ENCODE measurements at regions not wholly inside any gene's neighbourhood (a gene's known extent, or its start where the extent isn't known, plus 50 kb on each side); places are given as distances from the start of the nearest gene placed in this dataset.

- ChIA-PET CTCF (no interaction called here), POLR2A (ENCODE audit: low non-redundant PET) (interaction anchor here (0.6 kb wide), 1 partner anchor 164 kb away, joined by 4 read pairs; no protein-coding TSS in a partner anchor)
- BruUV-seq (replicated peaks) = no TSS peak
- Histone ChIP-seq H3K9me3 (ENCODE audit: low read depth, low read length, poor library complexity, severe bottlenecking) (no peaks in the 10 kb centered on the region), H3K27ac (ENCODE audit: low read depth, low read length, poor library complexity, severe bottlenecking) (no peak overlapping the region), H3K27me3 (replicated peaks; ENCODE audit: insufficient read depth, low read depth, low read length, poor library complexity) (no peaks in the 10 kb centered on the region), H3K4me3 (ENCODE audit: low read depth, low read length, poor library complexity, severe bottlenecking) (no peak overlapping the region), H3K4me1 (ENCODE audit: insufficient read depth, low read length, poor library complexity, severe bottlenecking) (no peaks in the 10 kb centered on the region), H3K36me3 (ENCODE audit: insufficient read depth, low read length, poor library complexity, severe bottlenecking) (no peaks in the 10 kb centered on the region)
- DNase-seq (ENCODE audit: low spot score) = no peak
- TF ChIP-seq EZH2 (IDR thresholded peaks at IDR 0.05; ENCODE audit: borderline replicate concordance, low read depth, low read length, poor library complexity, severe bottlenecking) (no peak), CTCF (conservative IDR thresholded peaks at IDR 0.05; ENCODE audit: low read depth, low read length) (no peak)
- intact Hi-C loops (cut with micrococcal nuclease; ENCODE audit: unreplicated experiment) = no loop called here
These were observed 778.3 kb downstream of the MCTP2 start for GRCh38 chr15:95009635-95010034.

DNA sequence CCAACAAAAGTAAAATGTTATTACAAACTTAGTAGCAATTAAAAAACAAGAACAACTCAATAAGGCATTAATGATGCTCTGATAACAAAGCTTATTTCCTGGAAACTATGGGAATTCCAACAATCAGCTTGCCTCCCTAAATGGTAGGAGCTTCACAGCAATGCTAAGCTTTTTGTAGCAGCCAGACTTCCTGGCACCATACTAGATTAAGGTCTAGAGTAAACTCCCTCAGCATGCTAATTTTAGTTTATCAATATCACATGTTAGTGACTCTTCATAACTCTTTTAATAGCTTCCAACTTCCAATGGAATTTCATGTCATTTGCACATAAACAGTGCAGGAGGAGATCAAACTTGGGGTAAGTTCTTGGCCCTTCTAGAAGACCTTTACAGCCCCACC lies 782.0 kb downstream of the MCTP2 start:
- no peaks in the 10 kb centered on the region for H3K27me3 ChIP-seq (replicated peaks; ENCODE audit: insufficient read depth, low read depth, low read length, poor library complexity)
- intact Hi-C loops (cut with micrococcal nuclease; ENCODE audit: unreplicated experiment) = no loop called here
- DNase-seq (ENCODE audit: low spot score) = no peak
- no peaks in the 10 kb centered on the region for H3K36me3 ChIP-seq (ENCODE audit: insufficient read depth, low read length, poor library complexity, severe bottlenecking)
- H3K4me3 ChIP-seq (ENCODE audit: low read depth, low read length, poor library complexity, severe bottlenecking) = no peak overlapping the region
- CTCF ChIA-PET = no interaction called here
- H3K27ac ChIP-seq (ENCODE audit: low read depth, low read length, poor library complexity, severe bottlenecking) = no peak overlapping the region
- POLR2A ChIA-PET (ENCODE audit: low non-redundant PET) = no interaction called here
- H3K4me1 ChIP-seq (ENCODE audit: insufficient read depth, low read length, poor library complexity, severe bottlenecking) = no peaks in the 10 kb centered on the region
- TF ChIP-seq EZH2 (IDR thresholded peaks at IDR 0.05; ENCODE audit: borderline replicate concordance, low read depth, low read length, poor library complexity, severe bottlenecking) (no peak), CTCF (conservative IDR thresholded peaks at IDR 0.05; ENCODE audit: low read depth, low read length) (no peak)
- no TSS peak for BruUV-seq (replicated peaks)
- H3K9me3 ChIP-seq (ENCODE audit: low read depth, low read length, poor library complexity, severe bottlenecking) = no peaks in the 10 kb centered on the region

- TF ChIP-seq CTCF (conservative IDR thresholded peaks at IDR 0.05; ENCODE audit: low read depth, low read length) (no peak), EZH2 (IDR thresholded peaks at IDR 0.05; ENCODE audit: borderline replicate concordance, low read depth, low read length, poor library complexity, severe bottlenecking) (no peak)
- no peaks in the 10 kb centered on the region for H3K27me3 ChIP-seq (replicated peaks; ENCODE audit: insufficient read depth, low read depth, low read length, poor library complexity)
- H3K9me3 ChIP-seq (ENCODE audit: low read depth, low read length, poor library complexity, severe bottlenecking) = no peaks in the 10 kb centered on the region
- H3K27ac ChIP-seq (ENCODE audit: low read depth, low read length, poor library complexity, severe bottlenecking) = no peak overlapping the region
- no TSS peak for BruUV-seq (replicated peaks)
- H3K4me1 ChIP-seq (ENCODE audit: insufficient read depth, low read length, poor library complexity, severe bottlenecking) = no peaks in the 10 kb centered on the region
- intact Hi-C loops (cut with micrococcal nuclease; ENCODE audit: unreplicated experiment) = no loop called here
- ChIA-PET POLR2A (ENCODE audit: low non-redundant PET) (no interaction called here), CTCF (no interaction called here)
- no peaks in the 10 kb centered on the region for H3K36me3 ChIP-seq (ENCODE audit: insufficient read depth, low read length, poor library complexity, severe bottlenecking)
- no peak overlapping the region for H3K4me3 ChIP-seq (ENCODE audit: low read depth, low read length, poor library complexity, severe bottlenecking)
- no peak for DNase-seq (ENCODE audit: low spot score)
These were observed 785.3 kb downstream of the MCTP2 start for GRCh38 chr15:95016511-95017229.
